HG03103 (cell line): ENCODE measurements at regions not wholly inside any gene's neighbourhood (a gene's known extent, or its start where the extent isn't known, plus 50 kb on each side); places are given as distances from the start of the nearest gene placed in this dataset.

Source experiments
- ATAC-seq: cut with Tn5 transposase; IDR thresholded peaks from one replicate; pipeline ENCODE4 v1.9.1; 2021; ENCODE audit warnings: low read depth; ENCODE audit not compliant: unreplicated experiment

GRCh38 chr2:157174321-157174720 is 83.2 kb upstream of the GALNT5 start:
- ATAC-seq = no peak

GRCh38 chr2:157176602-157177001 is 80.9 kb upstream of the GALNT5 start:
- ATAC-seq = no peak

GRCh38 chr2:157178874-157179273 is 78.6 kb upstream of the GALNT5 start:
- no peak for ATAC-seq

GRCh38 chr2:157179324-157180105 is 78.0 kb upstream of the GALNT5 start:
- ATAC-seq = no peak

- ATAC-seq = no peak
These were observed 77.1 kb upstream of the GALNT5 start for GRCh38 chr2:157180359-157180758.

GRCh38 chr2:157181234-157181633 is 76.3 kb upstream of the GALNT5 start:
- no peak for ATAC-seq

- no peak for ATAC-seq
These were observed 75.2 kb upstream of the GALNT5 start for GRCh38 chr2:157182204-157182709.

- ATAC-seq = no peak
These were observed 74.6 kb upstream of the GALNT5 start for GRCh38 chr2:157182834-157183396.

- ATAC-seq = no peak
These were observed 73.2 kb upstream of the GALNT5 start for GRCh38 chr2:157184161-157184895.

GRCh38 chr2:157185476-157186227 is 71.9 kb upstream of the GALNT5 start:
- no peak for ATAC-seq

- no peak for ATAC-seq
These were observed 67.4 kb upstream of the GALNT5 start for GRCh38 chr2:157190151-157190550.

GRCh38 chr2:157191186-157191585 is 66.3 kb upstream of the GALNT5 start:
- ATAC-seq = no peak

GRCh38 chr2:157192445-157193423 is 64.8 kb upstream of the GALNT5 start:
- peak; percentile 55 for ATAC-seq

- no peak for ATAC-seq
These were observed 64.0 kb upstream of the GALNT5 start for GRCh38 chr2:157193461-157193860.

GRCh38 chr2:157194097-157194688 is 63.3 kb upstream of the GALNT5 start:
- ATAC-seq = peak; percentile 60

- ATAC-seq = no peak
These were observed 62.7 kb upstream of the GALNT5 start for GRCh38 chr2:157194844-157195243.

GRCh38 chr2:157196956-157197355 is 60.5 kb upstream of the GALNT5 start:
- no peak for ATAC-seq

- no peak for ATAC-seq
These were observed 59.7 kb upstream of the GALNT5 start for GRCh38 chr2:157197848-157198247.

GRCh38 chr2:157203651-157204050 is 53.9 kb upstream of the GALNT5 start:
- ATAC-seq = no peak
